ENCODE measurements at regions not wholly inside any gene's neighbourhood (a gene's known extent, or its start where the extent isn't known, plus 50 kb on each side); places are given as distances from the start of the nearest gene placed in this dataset.

DNA sequence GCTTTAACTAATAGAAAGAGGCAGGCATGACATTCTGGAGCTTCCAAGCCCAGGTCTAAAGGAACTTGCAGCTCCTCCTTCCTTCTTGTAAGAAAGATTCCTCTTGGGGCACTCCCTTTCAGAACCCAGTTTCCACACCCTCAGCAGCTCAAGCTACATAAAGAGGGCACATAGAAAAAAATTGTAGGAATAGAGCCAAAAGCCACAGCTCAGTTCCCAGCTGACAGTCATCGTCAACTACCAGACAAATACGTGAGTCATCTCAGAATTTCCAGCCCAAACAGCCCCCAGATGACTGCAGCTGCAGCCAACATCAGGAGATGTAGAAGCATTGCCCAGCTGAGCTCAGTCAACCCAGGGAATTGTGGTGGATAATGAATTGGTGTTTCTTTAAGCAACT, 349.8 kb upstream of the ARID1B start:
- TF ChIP-seq EZH2 (IDR thresholded peaks at IDR 0.05; ENCODE audit: insufficient read depth, poor library complexity, severe bottlenecking) (no peak), EZH2phosphoT487 (IDR thresholded peaks at IDR 0.05; ENCODE audit: insufficient read depth, low read depth) (no peak)

Measured in GM23248 (cell line).